COLO668 (cell line): ENCODE measurements at regions not wholly inside any gene's neighbourhood (a gene's known extent, or its start where the extent isn't known, plus 50 kb on each side); places are given as distances from the start of the nearest gene placed in this dataset.

Experiments
- DNase-seq: peaks from one replicate; lab custom pipeline; 2025; ENCODE audit not compliant: unreplicated experiment; lab: John Stamatoyannopoulos, UW

- no peak for DNase-seq
Observed at GRCh38 chr11:103530257-103530656, 421.0 kb downstream of the DYNC2H1 start.

GRCh38 chr11:103532133-103532788 lies 423.0 kb downstream of the DYNC2H1 start:
- no peak for DNase-seq

- no peak for DNase-seq
Observed at GRCh38 chr11:103534191-103534590, 425.0 kb downstream of the DYNC2H1 start.

- no peak for DNase-seq
Observed at GRCh38 chr11:103534959-103535358, 425.7 kb downstream of the DYNC2H1 start.

GRCh38 chr11:103536335-103536722 lies 427.1 kb downstream of the DYNC2H1 start:
- no peak for DNase-seq

GRCh38 chr11:103537904-103538502 lies 428.8 kb downstream of the DYNC2H1 start:
- no peak for DNase-seq

GRCh38 chr11:103539166-103539565 lies 429.9 kb downstream of the DYNC2H1 start:
- no peak for DNase-seq

- DNase-seq, result no peak
Observed at GRCh38 chr11:103541186-103541795, 432.1 kb downstream of the DYNC2H1 start.

- no peak for DNase-seq
Observed at GRCh38 chr11:103542851-103543250, 433.6 kb downstream of the DYNC2H1 start.

- no peak for DNase-seq
Observed at GRCh38 chr11:103543456-103543855, 434.2 kb downstream of the DYNC2H1 start.

GRCh38 chr11:103544874-103545273 lies 435.6 kb downstream of the DYNC2H1 start:
- DNase-seq, result no peak

- DNase-seq, result no peak
Observed at GRCh38 chr11:103545551-103545950, 436.3 kb downstream of the DYNC2H1 start.

GRCh38 chr11:103546236-103546635 lies 437.0 kb downstream of the DYNC2H1 start:
- no peak for DNase-seq

- DNase-seq, result no peak
Observed at GRCh38 chr11:103547024-103547423, 437.8 kb downstream of the DYNC2H1 start.

- DNase-seq, result no peak
Observed at GRCh38 chr11:103547691-103548090, 438.5 kb downstream of the DYNC2H1 start.

GRCh38 chr11:103548838-103549237 lies 439.6 kb downstream of the DYNC2H1 start:
- no peak for DNase-seq

- DNase-seq, result no peak
Observed at GRCh38 chr11:103550811-103551210, 441.6 kb downstream of the DYNC2H1 start.

GRCh38 chr11:103552086-103552485 lies 442.9 kb downstream of the DYNC2H1 start:
- DNase-seq, result no peak

- no peak for DNase-seq
Observed at GRCh38 chr11:103556171-103556570, 446.9 kb downstream of the DYNC2H1 start.

GRCh38 chr11:103566116-103566515 lies 456.9 kb downstream of the DYNC2H1 start:
- no peak for DNase-seq

GRCh38 chr11:103581760-103582159 lies 454.7 kb upstream of the DDI1 start:
- DNase-seq, result no peak

- DNase-seq, result no peak
Observed at GRCh38 chr11:103582351-103582909, 454.0 kb upstream of the DDI1 start.
